Gastrocnemius medialis (tissue), 4 donors: ENCODE measurements at regions not wholly inside any gene's neighbourhood (a gene's known extent, or its start where the extent isn't known, plus 50 kb on each side); places are given as distances from the start of the nearest gene placed in this dataset.

Experiments used
- CTCF ChIP-seq, 5 experiments: fragments of 450-650 bp in 3 of 5; fragments of 200-600 bp in 2 of 5; sonication (generic) in 2 of 5; IDR thresholded peaks in 4 of 5; conservative IDR thresholded peaks in 1 of 5; 1 replicate in 4 of 5; 2 replicates in 1 of 5; pipeline ENCODE4 v1.5.1; 2016 to 2019; ENCODE audit warnings: antibody characterized with exemption in 5 of 5, mild to moderate bottlenecking in 3 of 5, moderate library complexity in 3 of 5
- POLR2A ChIP-seq, 2 donors: fragments of 450-650 bp; IDR thresholded peaks; one replicate each; pipeline ENCODE4 v1.6.1; 2017; ENCODE audit warnings: antibody characterized with exemption in 2 of 2, mild to moderate bottlenecking in 2 of 2, moderate library complexity in 2 of 2

GRCh38 chr4:187027272-187027671 lies 303.6 kb upstream of the FAT1 start:
- TF ChIP-seq POLR2A (IDR thresholded peaks at IDR 0.05) (no peak), CTCF (IDR thresholded peaks at IDR 0.05 in 4 of 5, conservative IDR thresholded peaks at IDR 0.05 in 1 of 5) (no peak)
